H1 (cell line): ENCODE measurements at regions not wholly inside any gene's neighbourhood (a gene's known extent, or its start where the extent isn't known, plus 50 kb on each side); places are given as distances from the start of the nearest gene placed in this dataset.

Source experiments
- CTCF ChIA-PET: fragments of 300-600 bp; sonication (Branson Sonifier 250); formaldehyde crosslinking; loops from one replicate; lab custom pipeline; 2021; ENCODE audit not compliant: partially characterized antibody; lab: Charles Lee
- POLR2A ChIA-PET: fragments of 300-600 bp; sonication (Branson Sonifier 250); formaldehyde crosslinking; loops from one replicate; lab custom pipeline; 2021; ENCODE audit warnings: inconsistent platforms; ENCODE audit not compliant: partially characterized antibody; lab: Charles Lee
- DNase-seq, 2 experiments: peaks; one replicate each; pipeline versions ENCODE4 v3.0.0 to v3.0.0-alpha.2; 2010 to 2022; ENCODE audit warnings: low spot score in 2 of 2, low read depth in 1 of 2, mixed read lengths in 1 of 2
- FAIRE-seq: peaks from 2 replicates; lab custom pipeline; 2011; peaks lifted over from hg19 to GRCh38; lab: Jason Lieb, UNC
- H2AFZ ChIP-seq: 2 replicates; pipeline ENCODE4 v1.8.1; 2012; ENCODE audit warnings: low read length, inconsistent platforms
- H2AK5ac ChIP-seq: 2 replicates; pipeline ENCODE4 v1.6.1; 2013; ENCODE audit warnings: low read depth, low read length
- H2BK120ac ChIP-seq: replicated peaks from 2 replicates; pipeline ENCODE3; 2013; ENCODE audit warnings: low read depth, low read length, inconsistent platforms
- H2BK12ac ChIP-seq: 2 replicates; pipeline ENCODE4 v1.6.1; 2013; ENCODE audit warnings: low read depth, low read length
- H2BK15ac ChIP-seq: 2 replicates; pipeline ENCODE4 v1.6.1; 2013; ENCODE audit warnings: low read length
- H2BK20ac ChIP-seq: 2 replicates; pipeline ENCODE4 v1.6.1; 2013; ENCODE audit warnings: low read length
- H2BK5ac ChIP-seq: 2 replicates; pipeline ENCODE4 v1.6.1; 2013; ENCODE audit warnings: low read depth, low read length
- H3K14ac ChIP-seq: 2 replicates; pipeline ENCODE4 v1.6.1; 2013; ENCODE audit warnings: inconsistent platforms; ENCODE audit not compliant: insufficient read length
- H3K18ac ChIP-seq: 2 replicates; pipeline ENCODE4 v1.6.1; 2013; ENCODE audit warnings: low read length; ENCODE audit errors: extremely low read depth
- H3K23ac ChIP-seq: 2 replicates; pipeline ENCODE4 v1.6.1; 2013; ENCODE audit warnings: inconsistent platforms; ENCODE audit not compliant: insufficient read length
- H3K23me2 ChIP-seq: 2 replicates; pipeline ENCODE4 v1.6.1; 2013; ENCODE audit warnings: low read depth, low read length
- H3K27ac ChIP-seq: 2 replicates; pipeline ENCODE4 v1.6.1; 2011; ENCODE audit warnings: low read depth, low read length, inconsistent platforms
- H3K27me3 ChIP-seq, 4 experiments: replicated peaks in 1 of 4; 1 replicate in 1 of 4; 2 replicates in 3 of 4; pipeline versions ENCODE4 v1.6.1 to v1.8.1; 2011 to 2013; ENCODE audit warnings: low read length in 3 of 4, mild to moderate bottlenecking in 3 of 4, inconsistent platforms in 2 of 4, mixed read lengths in 2 of 4, moderate library complexity in 1 of 4; ENCODE audit not compliant: control insufficient read depth in 3 of 4, insufficient read depth in 3 of 4; ENCODE audit errors: extremely low read depth in 1 of 4
- H3K36me3 ChIP-seq, 4 experiments: 2 replicates each; pipeline versions ENCODE4 v1.6.1 to v1.8.1; 2011 to 2013; ENCODE audit warnings: mild to moderate bottlenecking in 4 of 4, low read length in 3 of 4, moderate library complexity in 2 of 4, control low read depth in 1 of 4, inconsistent platforms in 1 of 4; ENCODE audit not compliant: insufficient read depth in 4 of 4, control insufficient read depth in 2 of 4
- H3K4ac ChIP-seq: replicated peaks from 2 replicates; pipeline ENCODE3; 2013; ENCODE audit warnings: low read length, low read depth, mixed read lengths, inconsistent platforms; ENCODE audit not compliant: insufficient read length
- H3K4me1 ChIP-seq, 4 experiments: replicated peaks in 1 of 4; 1 replicate in 1 of 4; 2 replicates in 3 of 4; pipeline versions ENCODE4 v1.6.1 to v1.8.1; 2011 to 2013; ENCODE audit warnings: low read length in 3 of 4, inconsistent platforms in 2 of 4, mixed read lengths in 1 of 4; ENCODE audit not compliant: insufficient read depth in 4 of 4, control insufficient read depth in 3 of 4
- H3K4me2 ChIP-seq, 2 experiments: 2 replicates each; pipeline versions ENCODE4 v1.6.1 to v1.8.1; 2011 to 2013; ENCODE audit warnings: low read depth in 2 of 2, low read length in 2 of 2, control low read depth in 1 of 2, inconsistent platforms in 1 of 2, mild to moderate bottlenecking in 1 of 2; ENCODE audit not compliant: insufficient read depth in 1 of 2
- H3K4me3 ChIP-seq, 4 experiments: fragments of 200-600, 300-600 bp in 1 of 4; sonication (generic), shearing (Covaris generic), sonication (Bioruptor Twin) in 1 of 4; 2 replicates each; pipeline versions ENCODE4 v1.5.1 to v1.8.1; 2011 to 2016; ENCODE audit warnings: low read length in 4 of 4, low read depth in 3 of 4, control low read depth in 2 of 4, inconsistent platforms in 2 of 4, mild to moderate bottlenecking in 2 of 4, mixed read lengths in 1 of 4, moderate library complexity in 1 of 4; ENCODE audit not compliant: insufficient read depth in 2 of 4; ENCODE audit errors: extremely low read depth in 1 of 4
- H3K56ac ChIP-seq: replicated peaks from 2 replicates; pipeline ENCODE3; 2013; ENCODE audit warnings: low read depth, mild to moderate bottlenecking, mixed read lengths, low read length, inconsistent platforms; ENCODE audit not compliant: insufficient read length
- H3K79me1 ChIP-seq: 2 replicates; pipeline ENCODE4 v1.6.1; 2013; ENCODE audit warnings: low read depth, low read length, control low read depth
- H3K79me2 ChIP-seq, 2 experiments: 2 replicates each; pipeline versions ENCODE4 v1.6.1 to v1.8.1; 2012 to 2013; ENCODE audit warnings: low read length in 2 of 2, mild to moderate bottlenecking in 2 of 2, inconsistent platforms in 1 of 2; ENCODE audit not compliant: insufficient read depth in 2 of 2, control insufficient read depth in 1 of 2
- H3K9ac ChIP-seq, 4 experiments: replicated peaks in 1 of 4; 1 replicate in 1 of 4; 2 replicates in 3 of 4; pipeline versions ENCODE4 v1.6.1 to v1.8.1; 2011 to 2013; ENCODE audit warnings: low read depth in 3 of 4, low read length in 3 of 4, control low read depth in 2 of 4, mild to moderate bottlenecking in 2 of 4, moderate library complexity in 2 of 4, inconsistent platforms in 1 of 4; ENCODE audit errors: extremely low read depth in 1 of 4
- H3K9me3 ChIP-seq, 2 experiments: 2 replicates each; pipeline versions ENCODE4 v1.6.1 to v1.8.1; 2012 to 2013; ENCODE audit warnings: mild to moderate bottlenecking in 2 of 2, moderate library complexity in 2 of 2, control low read depth in 1 of 2, inconsistent platforms in 1 of 2, low read depth in 1 of 2, low read length in 1 of 2, mixed read lengths in 1 of 2; ENCODE audit not compliant: insufficient read depth in 2 of 2
- H4K20me1 ChIP-seq, 2 experiments: replicated peaks in 1 of 2; 2 replicates each; pipeline versions ENCODE3 to v1.8.1; 2011 to 2013; ENCODE audit warnings: inconsistent platforms in 2 of 2, low read length in 2 of 2, mild to moderate bottlenecking in 1 of 2; ENCODE audit not compliant: insufficient read depth in 2 of 2, control insufficient read depth in 1 of 2
- H4K5ac ChIP-seq: 2 replicates; pipeline ENCODE4 v1.6.1; 2013; ENCODE audit warnings: low read length, low read depth, mixed read lengths, inconsistent platforms; ENCODE audit not compliant: insufficient read length
- H4K8ac ChIP-seq: 2 replicates; pipeline ENCODE4 v1.8.0; 2013; ENCODE audit warnings: mild to moderate bottlenecking, moderate library complexity, low read length, inconsistent platforms; ENCODE audit not compliant: insufficient read depth; ENCODE audit errors: extremely low read depth
- H4K91ac ChIP-seq: replicated peaks from 2 replicates; pipeline ENCODE3; 2013; ENCODE audit warnings: low read length, mixed read lengths, inconsistent platforms; ENCODE audit not compliant: insufficient read length
- EP300 ChIP-seq, 2 experiments: IDR thresholded peaks; 1 replicate in 1 of 2; 2 replicates in 1 of 2; pipeline ENCODE4 v1.6.1; 2011 to 2012; ENCODE audit warnings: low read depth in 2 of 2, low read length in 2 of 2, mild to moderate bottlenecking in 2 of 2, borderline replicate concordance in 1 of 2, inconsistent platforms in 1 of 2, moderate library complexity in 1 of 2
- GTF2F1 ChIP-seq: IDR thresholded peaks from 2 replicates; pipeline ENCODE4 v1.6.1; 2012; ENCODE audit warnings: low read depth, low read length, improper control_type of control experiment, borderline replicate concordance
- POLR2AphosphoS5 ChIP-seq: IDR thresholded peaks from 2 replicates; pipeline ENCODE4 v1.6.1; 2011; ENCODE audit warnings: low read depth, low read length
- SP4 ChIP-seq: IDR thresholded peaks from 2 replicates; pipeline ENCODE4 v1.6.1; 2012; ENCODE audit warnings: low read length, inconsistent platforms
- WGBS, 2 experiments: shearing (Covaris generic) in 1 of 2; methylation state at CpG; one replicate each; pipeline versions ENCODE4 v1.1.6 to v1.1.7; 2013 to 2015; ENCODE audit warnings: low lambda C conversion rate in 2 of 2, mixed read lengths in 2 of 2, inconsistent platforms in 1 of 2, low coverage in 1 of 2, missing lambda C conversion rate in 1 of 2; ENCODE audit not compliant: insufficient replicate concordance in 2 of 2, insufficient coverage in 1 of 2, insufficient read length in 1 of 2; ENCODE audit errors: extremely low coverage in 1 of 2, missing lambda C conversion rate in 1 of 2; 5-methylcytosine and 5-hydroxymethylcytosine counted together

DNA sequence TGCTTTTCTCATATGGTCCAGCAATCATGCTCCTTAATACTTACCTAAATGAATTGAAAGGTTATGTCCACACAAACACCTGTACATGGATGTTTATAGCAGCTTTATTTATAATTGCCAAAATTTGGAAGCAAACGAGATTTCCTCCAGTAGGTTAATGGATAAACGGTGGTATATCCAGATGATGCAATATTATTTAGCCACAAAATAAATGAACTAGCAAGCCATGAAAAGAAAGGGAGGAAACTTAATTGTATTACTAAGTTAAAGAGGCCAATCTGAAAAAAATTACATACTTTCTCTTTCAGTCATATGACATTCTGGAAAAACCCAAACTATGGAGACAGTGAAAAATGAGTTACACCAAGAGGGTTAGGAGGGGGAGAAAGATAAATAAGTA, 76.3 kb upstream of the LRRC7 start:
- Histone ChIP-seq H3K4ac (no peak overlapping the region), H3K9ac (no peak overlapping the region), H3K27ac (no peak overlapping the region), H2BK5ac (no peak overlapping the region), H3K4me3 (no peak overlapping the region), H4K91ac (no peak overlapping the region), H3K4me1 (no peaks in the 10 kb centered on the region), H3K79me2 (no peaks in the 10 kb centered on the region), H2BK12ac (no peak overlapping the region), H2BK120ac (no peak overlapping the region), H3K27me3 (no peaks in the 10 kb centered on the region), H3K4me2 (no peak overlapping the region), H4K5ac (no peak overlapping the region), H4K8ac (no peak overlapping the region), H4K20me1 (no peaks in the 10 kb centered on the region), H3K23ac (no peak overlapping the region), H2BK15ac (no peak overlapping the region)
- 88% methylated on average over 2 of the region's 2 CpGs; no CpG with 5 or more reads in 1 of the 2 experiments for WGBS, 2 experiments
- FAIRE-seq (no peak), DNase-seq (no peak)
- TF ChIP-seq GTF2F1 (no peak), POLR2AphosphoS5 (no peak), SP4 (no peak), EP300 (IDR thresholded peaks at IDR 0.05; ENCODE audit: borderline replicate concordance in 1 of 2, low read depth in 2 of 2, low read length in 2 of 2) (no peak)
- TF ChIP-seq, all 59 proteins: peak for 0
- no peak overlapping the region for H2AFZ ChIP-seq
- H3K9me3 ChIP-seq, result no peaks in the 10 kb centered on the region
- H2BK20ac ChIP-seq, result no peak overlapping the region
- H2AK5ac ChIP-seq, result no peak overlapping the region
- H3K56ac ChIP-seq, result no peak overlapping the region
- H3K36me3 ChIP-seq, result no peaks in the 10 kb centered on the region
- POLR2A ChIA-PET, result no interaction called here
- no peak overlapping the region for H3K14ac ChIP-seq
- no peaks in the 10 kb centered on the region for H3K23me2 ChIP-seq
- CTCF ChIA-PET, result no interaction called here
- no peaks in the 10 kb centered on the region for H3K79me1 ChIP-seq
- H3K18ac ChIP-seq, result no peak overlapping the region
